Liver (tissue), 8 donors: ENCODE measurements at regions not wholly inside any gene's neighbourhood (a gene's known extent, or its start where the extent isn't known, plus 50 kb on each side); places are given as distances from the start of the nearest gene placed in this dataset.

Source experiments
- DNase-seq: peaks from one replicate; pipeline ENCODE4 v3.0.0-alpha.2; 2017; ENCODE audit warnings: low spot score
- H3K27ac ChIP-seq, 2 donors: one replicate each; pipeline ENCODE4 v1.7.0; 2013; ENCODE audit warnings: inconsistent platforms in 2 of 2, low read length in 2 of 2, control low read depth in 1 of 2, low read depth in 1 of 2, mild to moderate bottlenecking in 1 of 2
- H3K27me3 ChIP-seq, 4 donors: one replicate each; pipeline versions ENCODE4 v1.6.1 to v1.7.0; 2013; ENCODE audit warnings: low read length in 3 of 4, inconsistent platforms in 1 of 4, mild to moderate bottlenecking in 1 of 4, moderate library complexity in 1 of 4; ENCODE audit not compliant: control insufficient read depth in 4 of 4, insufficient read depth in 4 of 4
- H3K36me3 ChIP-seq, 4 donors: one replicate each; pipeline versions ENCODE4 v1.6.1 to v1.7.0; 2013; ENCODE audit warnings: low read length in 3 of 4, mild to moderate bottlenecking in 3 of 4, low read depth in 1 of 4, moderate library complexity in 1 of 4; ENCODE audit not compliant: control insufficient read depth in 4 of 4, insufficient read depth in 3 of 4
- H3K4me1 ChIP-seq, 4 donors: one replicate each; pipeline versions ENCODE4 v1.6.1 to v1.7.0; 2013; ENCODE audit warnings: low read length in 3 of 4, mild to moderate bottlenecking in 3 of 4, moderate library complexity in 1 of 4; ENCODE audit not compliant: control insufficient read depth in 4 of 4, insufficient read depth in 4 of 4
- H3K4me3 ChIP-seq, 3 donors: one replicate each; pipeline versions ENCODE4 v1.6.1 to v1.7.0; 2013; ENCODE audit warnings: low read length in 3 of 3, control low read depth in 1 of 3, low read depth in 1 of 3, mild to moderate bottlenecking in 1 of 3
- H3K9ac ChIP-seq, 2 donors: one replicate each; pipeline ENCODE4 v1.7.0; 2013; ENCODE audit warnings: low read length in 2 of 2, mild to moderate bottlenecking in 2 of 2, moderate library complexity in 2 of 2, control low read depth in 1 of 2, low read depth in 1 of 2
- H3K9me3 ChIP-seq, 4 donors: one replicate each; pipeline versions ENCODE4 v1.6.1 to v1.7.0; 2013; ENCODE audit warnings: low read length in 3 of 4; ENCODE audit not compliant: control insufficient read depth in 4 of 4
- ATF3 ChIP-seq: IDR thresholded peaks from 2 replicates; pipeline ENCODE4 v1.6.1; 2016; ENCODE audit warnings: antibody characterized with exemption
- FOXA1 ChIP-seq: IDR thresholded peaks from 2 replicates; pipeline ENCODE4 v1.6.1; 2016; ENCODE audit warnings: antibody characterized with exemption
- FOXA2 ChIP-seq: IDR thresholded peaks from 2 replicates; pipeline ENCODE4 v1.6.1; 2016; ENCODE audit warnings: antibody characterized with exemption
- GABPA ChIP-seq, 2 donors: IDR thresholded peaks in 1 of 2; conservative IDR thresholded peaks in 1 of 2; 2 replicates each; pipeline ENCODE4 v1.6.1; 2016; ENCODE audit warnings: antibody characterized with exemption in 2 of 2, mild to moderate bottlenecking in 1 of 2, moderate library complexity in 1 of 2
- HNF4A ChIP-seq, 2 donors: conservative IDR thresholded peaks; 2 replicates each; pipeline ENCODE4 v1.6.1; 2016; ENCODE audit warnings: antibody characterized with exemption in 2 of 2, mild to moderate bottlenecking in 2 of 2
- HNF4G ChIP-seq: IDR thresholded peaks from 2 replicates; pipeline ENCODE4 v1.6.1; 2016; ENCODE audit warnings: antibody characterized with exemption
- JUND ChIP-seq, 2 donors: IDR thresholded peaks; 2 replicates each; pipeline ENCODE4 v1.6.1; 2016; ENCODE audit warnings: antibody characterized with exemption in 2 of 2
- MAX ChIP-seq: IDR thresholded peaks from 2 replicates; pipeline ENCODE4 v1.6.1; 2016; ENCODE audit warnings: antibody characterized with exemption
- NR2F2 ChIP-seq: IDR thresholded peaks from 2 replicates; pipeline ENCODE4 v1.6.1; 2016; ENCODE audit warnings: antibody characterized with exemption
- RAD21 ChIP-seq, 2 donors: IDR thresholded peaks; 2 replicates each; pipeline ENCODE4 v1.6.1; 2016; ENCODE audit warnings: antibody characterized with exemption in 2 of 2, mild to moderate bottlenecking in 2 of 2
- SP1 ChIP-seq: IDR thresholded peaks from 2 replicates; pipeline ENCODE4 v1.6.1; 2018; ENCODE audit warnings: antibody characterized with exemption, mild to moderate bottlenecking
- TAF1 ChIP-seq: conservative IDR thresholded peaks from 2 replicates; pipeline ENCODE4 v1.6.1; 2016; ENCODE audit warnings: antibody characterized with exemption, mild to moderate bottlenecking
- ZBTB33 ChIP-seq: IDR thresholded peaks from 2 replicates; pipeline ENCODE4 v1.6.1; 2016; ENCODE audit warnings: antibody characterized with exemption
- WGBS: extraction: QIAGEN DNeasy Blood & Tissue Kit; methylation state at CpG from one replicate; pipeline ENCODE4 v1.1.7; 2013; 5-methylcytosine and 5-hydroxymethylcytosine counted together
- TF ChIP-seq, protein P1 (sequence below): fragments of 150-350 bp; IDR thresholded peaks from 2 replicates; pipeline ENCODE4 v1.5.1; 2017; ENCODE audit warnings: improper control_type of control experiment, low read depth, low read length; ENCODE audit not compliant: missing input control
- TF ChIP-seq, protein P2 (sequence below): IDR thresholded peaks from 2 replicates; pipeline ENCODE4 v1.6.1; 2016; ENCODE audit warnings: antibody characterized with exemption, mild to moderate bottlenecking
- donor health status: healthy.
- donor health status: healthy.
- donor health status: healthy.
- donor health status: healthy.
- donor health status: healthy.

GRCh38 chr12:98062464-98063245 is 452.7 kb upstream of the TMPO start (continued):
- no peak for TF ChIP-seq HNF4A (conservative IDR thresholded peaks at IDR 0.05)
- TF ChIP-seq RAD21 (IDR thresholded peaks at IDR 0.05) = no peak
- TF ChIP-seq, protein P1, sequence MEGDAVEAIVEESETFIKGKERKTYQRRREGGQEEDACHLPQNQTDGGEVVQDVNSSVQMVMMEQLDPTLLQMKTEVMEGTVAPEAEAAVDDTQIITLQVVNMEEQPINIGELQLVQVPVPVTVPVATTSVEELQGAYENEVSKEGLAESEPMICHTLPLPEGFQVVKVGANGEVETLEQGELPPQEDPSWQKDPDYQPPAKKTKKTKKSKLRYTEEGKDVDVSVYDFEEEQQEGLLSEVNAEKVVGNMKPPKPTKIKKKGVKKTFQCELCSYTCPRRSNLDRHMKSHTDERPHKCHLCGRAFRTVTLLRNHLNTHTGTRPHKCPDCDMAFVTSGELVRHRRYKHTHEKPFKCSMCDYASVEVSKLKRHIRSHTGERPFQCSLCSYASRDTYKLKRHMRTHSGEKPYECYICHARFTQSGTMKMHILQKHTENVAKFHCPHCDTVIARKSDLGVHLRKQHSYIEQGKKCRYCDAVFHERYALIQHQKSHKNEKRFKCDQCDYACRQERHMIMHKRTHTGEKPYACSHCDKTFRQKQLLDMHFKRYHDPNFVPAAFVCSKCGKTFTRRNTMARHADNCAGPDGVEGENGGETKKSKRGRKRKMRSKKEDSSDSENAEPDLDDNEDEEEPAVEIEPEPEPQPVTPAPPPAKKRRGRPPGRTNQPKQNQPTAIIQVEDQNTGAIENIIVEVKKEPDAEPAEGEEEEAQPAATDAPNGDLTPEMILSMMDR = no peak

DNA sequence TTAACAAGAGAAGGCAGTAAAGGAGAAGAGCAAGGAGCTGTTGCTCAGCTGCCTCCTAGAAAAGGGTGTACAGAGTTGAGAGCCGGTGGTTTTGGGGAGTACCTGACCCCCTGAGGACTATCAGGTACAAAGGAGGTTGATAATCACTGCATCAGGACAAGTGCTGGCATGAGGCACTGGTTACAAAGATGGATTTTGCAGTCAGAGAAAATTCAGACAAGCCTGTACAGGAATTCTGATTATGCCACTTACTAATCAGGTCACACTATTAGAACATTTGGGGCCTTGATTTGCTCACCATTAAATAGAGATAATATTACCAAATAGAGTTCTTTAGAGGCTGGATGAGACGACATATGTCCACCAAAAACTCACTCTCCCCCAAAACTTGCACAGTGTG is 450.9 kb upstream of the TMPO start:
- Histone ChIP-seq H3K9me3 (no peaks in the 10 kb centered on the region), H3K4me1 (no peaks in the 10 kb centered on the region), H3K36me3 (no peaks in the 10 kb centered on the region), H3K9ac (no peak overlapping the region), H3K27me3 (no peaks in the 10 kb centered on the region), H3K27ac (no peak overlapping the region), H3K4me3 (no peak overlapping the region)
- no peak for DNase-seq
- WGBS = 73% methylated on average over 2 of the region's 2 CpGs
- TF ChIP-seq ZBTB33 (no peak), NR2F2 (no peak), RAD21 (IDR thresholded peaks at IDR 0.05) (no peak), HNF4G (no peak), ATF3 (no peak), MAX (no peak), SP1 (no peak), JUND (IDR thresholded peaks at IDR 0.05) (no peak), FOXA1 (no peak), FOXA2 (no peak), TAF1 (no peak), GABPA (IDR thresholded peaks at IDR 0.05 in 1 of 2, conservative IDR thresholded peaks at IDR 0.05 in 1 of 2) (no peak)
- TF ChIP-seq, protein P2, sequence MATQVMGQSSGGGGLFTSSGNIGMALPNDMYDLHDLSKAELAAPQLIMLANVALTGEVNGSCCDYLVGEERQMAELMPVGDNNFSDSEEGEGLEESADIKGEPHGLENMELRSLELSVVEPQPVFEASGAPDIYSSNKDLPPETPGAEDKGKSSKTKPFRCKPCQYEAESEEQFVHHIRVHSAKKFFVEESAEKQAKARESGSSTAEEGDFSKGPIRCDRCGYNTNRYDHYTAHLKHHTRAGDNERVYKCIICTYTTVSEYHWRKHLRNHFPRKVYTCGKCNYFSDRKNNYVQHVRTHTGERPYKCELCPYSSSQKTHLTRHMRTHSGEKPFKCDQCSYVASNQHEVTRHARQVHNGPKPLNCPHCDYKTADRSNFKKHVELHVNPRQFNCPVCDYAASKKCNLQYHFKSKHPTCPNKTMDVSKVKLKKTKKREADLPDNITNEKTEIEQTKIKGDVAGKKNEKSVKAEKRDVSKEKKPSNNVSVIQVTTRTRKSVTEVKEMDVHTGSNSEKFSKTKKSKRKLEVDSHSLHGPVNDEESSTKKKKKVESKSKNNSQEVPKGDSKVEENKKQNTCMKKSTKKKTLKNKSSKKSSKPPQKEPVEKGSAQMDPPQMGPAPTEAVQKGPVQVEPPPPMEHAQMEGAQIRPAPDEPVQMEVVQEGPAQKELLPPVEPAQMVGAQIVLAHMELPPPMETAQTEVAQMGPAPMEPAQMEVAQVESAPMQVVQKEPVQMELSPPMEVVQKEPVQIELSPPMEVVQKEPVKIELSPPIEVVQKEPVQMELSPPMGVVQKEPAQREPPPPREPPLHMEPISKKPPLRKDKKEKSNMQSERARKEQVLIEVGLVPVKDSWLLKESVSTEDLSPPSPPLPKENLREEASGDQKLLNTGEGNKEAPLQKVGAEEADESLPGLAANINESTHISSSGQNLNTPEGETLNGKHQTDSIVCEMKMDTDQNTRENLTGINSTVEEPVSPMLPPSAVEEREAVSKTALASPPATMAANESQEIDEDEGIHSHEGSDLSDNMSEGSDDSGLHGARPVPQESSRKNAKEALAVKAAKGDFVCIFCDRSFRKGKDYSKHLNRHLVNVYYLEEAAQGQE = no peak
